ENCODE measurements at regions not wholly inside any gene's neighbourhood (a gene's known extent, or its start where the extent isn't known, plus 50 kb on each side); places are given as distances from the start of the nearest gene placed in this dataset.

DNA sequence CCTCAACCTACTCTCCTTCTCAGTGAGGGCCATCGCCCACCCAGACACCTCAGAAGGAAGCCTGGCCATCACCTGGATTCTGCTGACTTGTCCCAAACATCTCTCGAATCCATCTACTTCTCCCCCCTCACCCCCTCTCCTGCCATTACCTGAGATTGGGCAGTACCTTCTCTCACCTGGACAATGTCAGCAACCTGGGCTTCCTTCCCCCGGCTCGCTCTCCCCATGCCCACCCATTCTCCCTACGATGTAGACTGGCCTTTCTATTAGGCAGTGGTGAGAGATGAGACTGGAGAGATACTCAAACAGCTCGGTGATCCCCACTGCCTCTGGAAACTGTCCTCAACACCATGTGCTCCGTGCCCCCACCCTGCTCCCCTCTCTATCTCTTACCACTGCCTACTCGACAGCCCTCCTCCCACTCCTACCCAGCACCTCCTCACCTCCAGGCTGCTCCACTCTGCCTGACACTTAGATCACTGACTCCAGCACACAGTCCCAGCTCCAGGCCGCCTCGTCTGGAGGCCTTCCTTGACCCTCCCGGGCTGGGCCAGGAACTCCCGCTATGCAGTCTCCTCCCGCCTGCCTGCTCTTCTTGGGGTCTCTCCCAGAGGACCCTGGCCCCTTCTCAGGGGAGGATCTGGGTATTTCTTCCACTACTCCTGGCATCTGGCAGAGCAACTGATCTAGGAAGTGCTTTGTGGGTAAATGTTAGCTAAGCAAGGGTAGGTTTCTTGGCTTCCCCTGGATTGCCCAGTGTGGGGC lies 235.8 kb upstream of the NLRP1 start:
- DNase-seq (ENCODE audit: low spot score) = no peak

DNA sequence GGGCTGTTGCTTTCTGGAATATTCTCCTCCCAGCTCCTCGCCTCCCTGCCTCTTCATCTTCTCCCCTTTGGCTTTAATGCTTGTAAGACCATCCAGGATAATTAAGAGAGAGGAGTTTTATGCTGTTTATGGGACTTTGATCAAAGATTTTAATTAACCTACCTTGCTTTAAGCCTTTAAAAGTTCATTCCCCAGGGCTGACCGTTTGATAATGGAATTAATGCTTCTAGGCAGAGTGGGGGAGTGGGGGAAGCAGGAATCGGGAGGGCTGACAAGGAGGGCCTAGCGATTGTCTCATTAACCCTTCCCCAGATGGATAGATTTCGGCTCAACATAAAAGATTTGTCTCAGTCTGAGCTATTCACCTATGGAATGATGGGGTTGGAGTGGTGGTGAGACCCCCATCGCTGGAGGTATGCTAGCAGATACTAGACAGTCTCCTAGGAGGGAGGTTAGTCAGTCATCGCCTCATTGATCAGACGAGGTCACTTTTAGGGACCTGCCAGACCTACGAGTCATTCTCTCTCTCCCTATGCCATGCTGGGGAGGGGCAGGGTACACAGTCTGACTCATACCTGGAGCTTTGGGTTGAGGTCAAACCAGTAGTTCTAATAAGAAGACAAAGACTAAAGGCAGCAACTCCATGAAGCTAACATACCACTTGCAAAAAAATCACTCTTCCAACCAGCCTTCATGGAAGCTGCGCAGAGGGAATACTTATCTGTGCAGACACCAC lies 236.6 kb upstream of the NLRP1 start:
- no peak for DNase-seq (ENCODE audit: low spot score)

DNA sequence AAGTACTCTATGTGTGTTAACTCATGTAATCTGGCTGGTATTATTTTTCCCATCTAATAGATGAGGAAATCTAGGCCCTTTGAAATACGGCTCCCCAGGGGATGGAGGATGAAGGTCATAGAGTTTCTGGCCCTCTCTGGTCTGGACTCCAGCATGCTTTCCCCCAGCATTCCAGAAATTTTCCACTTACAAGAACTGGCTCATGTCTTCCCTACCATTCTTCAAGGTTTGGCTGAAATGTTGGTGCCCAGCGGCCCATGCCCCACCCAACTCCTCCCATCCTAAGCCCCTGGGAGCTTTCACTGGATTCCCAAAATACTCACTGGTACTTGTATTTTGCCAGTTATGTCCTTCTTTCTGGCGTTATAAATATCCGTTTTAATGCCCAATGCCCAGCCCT lies 237.5 kb upstream of the NLRP1 start:
- no peak for DNase-seq (ENCODE audit: low spot score)

DNA sequence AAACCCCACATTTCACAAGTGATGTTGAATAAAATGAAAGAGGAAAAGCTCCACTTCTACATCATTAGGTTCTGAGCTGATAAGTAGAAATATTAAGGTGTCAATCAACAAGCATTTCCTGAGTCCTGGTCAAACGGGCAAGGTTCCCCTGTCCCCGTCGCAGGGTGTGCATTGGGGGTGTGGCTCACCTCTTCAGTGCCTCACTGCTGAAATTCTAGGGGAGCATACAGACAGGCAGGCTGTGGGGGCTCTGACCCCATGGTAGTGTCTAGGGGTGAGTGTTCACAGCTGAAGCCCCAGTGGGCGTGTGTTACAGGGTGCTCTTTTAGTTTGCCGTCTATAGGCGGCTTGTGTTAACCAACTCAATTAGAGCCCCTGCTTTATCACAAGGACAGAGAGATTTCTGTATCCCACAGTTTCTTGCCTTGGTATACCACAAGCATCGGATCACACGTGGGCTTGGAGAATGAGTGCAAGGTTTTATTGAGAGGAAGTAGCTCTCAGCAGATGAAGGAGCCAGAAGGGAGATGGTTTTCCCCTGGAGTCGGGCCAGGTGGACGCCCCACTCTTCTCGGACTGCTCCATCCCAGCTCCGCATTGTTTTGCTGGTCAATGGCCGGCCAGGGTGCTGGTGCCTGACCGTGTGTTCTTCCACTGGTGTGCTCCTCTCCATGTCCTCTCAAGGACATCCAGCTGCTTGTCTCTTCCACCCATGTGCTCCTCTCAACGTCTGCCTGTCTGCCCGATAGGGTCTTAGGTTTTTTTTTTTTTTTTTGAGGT lies 238.2 kb upstream of the NLRP1 start:
- DNase-seq (ENCODE audit: low spot score) = no peak

DNA sequence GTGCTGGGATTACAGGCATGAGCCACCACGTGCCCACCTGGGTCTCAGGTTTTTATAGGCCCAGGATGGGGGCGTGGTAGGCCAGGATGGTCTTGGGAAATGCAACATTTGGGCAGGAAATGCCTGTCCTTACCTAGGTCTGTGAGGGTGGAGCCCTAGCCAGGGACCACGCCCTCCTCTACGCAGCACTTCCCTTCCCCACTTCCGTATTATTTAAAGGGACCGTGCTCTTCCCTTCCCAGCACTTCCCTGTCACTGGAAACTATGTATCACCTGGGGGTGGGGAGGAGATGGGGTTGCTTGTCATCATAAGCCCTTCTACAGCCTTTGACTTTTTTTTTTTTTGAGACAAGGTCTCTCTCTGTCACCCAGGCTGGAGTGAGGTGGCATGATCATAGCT lies 238.9 kb upstream of the NLRP1 start:
- DNase-seq (ENCODE audit: low spot score) = no peak

DNA sequence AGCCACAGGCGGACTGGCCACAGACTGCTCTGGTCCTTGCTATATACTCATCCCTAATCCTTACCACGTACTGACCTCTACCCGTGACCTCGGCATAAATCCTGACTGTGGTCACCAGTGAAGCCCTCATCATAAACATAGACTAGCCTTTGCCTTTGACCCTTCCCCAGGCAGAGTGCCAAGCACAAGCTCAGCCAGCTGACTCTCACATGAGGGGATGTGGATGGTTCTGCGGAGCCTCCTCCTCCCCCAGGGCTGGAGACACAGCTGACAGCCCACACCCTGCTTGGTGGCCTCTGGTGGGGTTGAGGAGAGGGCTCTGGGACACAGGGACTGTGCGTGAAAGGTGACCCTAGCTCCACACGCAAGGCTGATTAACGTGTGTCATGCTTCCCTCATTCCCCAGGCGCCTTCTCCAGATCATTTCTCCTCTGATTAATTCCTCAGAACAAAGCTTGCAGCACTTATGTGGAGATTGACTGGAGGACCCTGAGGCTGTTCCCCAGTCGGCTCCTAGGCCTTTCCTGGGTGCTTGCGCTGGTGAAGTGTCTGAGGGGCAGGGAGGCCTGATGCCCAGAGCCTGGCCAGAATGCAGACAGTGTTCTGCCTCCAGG lies 241.5 kb upstream of the NLRP1 start:
- no peak for DNase-seq (ENCODE audit: low spot score)

DNA sequence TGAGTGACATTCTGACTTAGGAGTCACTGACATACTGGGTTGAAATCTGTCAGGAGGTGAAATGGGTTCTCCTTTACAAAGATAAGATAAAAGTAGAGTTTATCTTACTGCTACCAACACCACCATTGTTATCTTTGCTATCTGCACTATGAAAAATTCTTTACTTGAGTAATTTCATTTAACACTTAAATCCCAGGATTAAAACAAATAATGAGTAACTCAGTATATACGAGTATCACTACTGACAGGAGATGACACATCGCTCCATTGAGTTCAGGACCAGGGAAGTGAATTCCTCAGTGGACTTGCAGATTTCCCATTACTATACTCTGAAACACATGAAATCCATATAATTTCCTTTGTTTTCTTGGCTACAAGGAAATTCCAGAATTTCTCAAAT lies 242.1 kb upstream of the NLRP1 start:
- DNase-seq (ENCODE audit: low spot score) = no peak

DNA sequence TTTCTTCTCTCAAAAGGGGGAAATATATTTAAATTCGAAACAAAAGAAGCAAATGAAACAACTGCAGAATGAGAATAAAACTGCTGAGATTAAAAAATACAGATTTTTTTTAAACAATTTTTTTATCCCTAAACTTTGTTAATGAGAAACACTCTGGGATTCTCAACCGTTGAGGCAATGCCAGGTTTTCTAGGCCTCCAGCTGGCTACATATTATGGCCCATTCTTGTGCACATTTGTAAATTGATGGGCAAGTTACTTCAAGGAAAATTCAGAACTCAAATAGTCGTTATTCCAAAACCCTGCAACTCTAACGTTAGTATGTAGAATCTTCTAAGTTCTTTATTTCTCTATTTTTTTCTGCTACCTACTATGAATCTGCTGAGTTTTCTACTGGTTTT lies 239.3 kb upstream of the WSCD1 start:
- DNase-seq (ENCODE audit: low spot score) = no peak

DNA sequence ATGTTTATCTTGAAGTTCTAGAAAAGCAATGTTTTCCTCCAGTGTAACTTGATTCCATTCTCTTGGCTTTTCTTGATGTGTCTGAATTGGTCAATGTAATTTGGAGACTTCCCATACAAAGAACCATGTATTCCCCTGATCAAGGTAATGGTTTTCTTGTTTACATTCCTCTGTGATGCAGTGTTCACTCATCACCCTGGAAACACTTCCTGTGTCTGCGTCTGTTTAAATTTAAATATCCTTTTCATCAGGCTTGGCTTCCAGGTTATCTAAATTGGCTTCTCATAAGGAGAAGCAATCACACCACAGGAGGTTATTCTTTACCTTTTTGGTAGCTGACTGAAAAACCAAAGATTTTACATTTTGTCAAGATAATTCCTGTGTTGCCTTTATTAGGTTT lies 237.3 kb upstream of the WSCD1 start:
- peak; percentile 13 for DNase-seq (ENCODE audit: low spot score)

DNA sequence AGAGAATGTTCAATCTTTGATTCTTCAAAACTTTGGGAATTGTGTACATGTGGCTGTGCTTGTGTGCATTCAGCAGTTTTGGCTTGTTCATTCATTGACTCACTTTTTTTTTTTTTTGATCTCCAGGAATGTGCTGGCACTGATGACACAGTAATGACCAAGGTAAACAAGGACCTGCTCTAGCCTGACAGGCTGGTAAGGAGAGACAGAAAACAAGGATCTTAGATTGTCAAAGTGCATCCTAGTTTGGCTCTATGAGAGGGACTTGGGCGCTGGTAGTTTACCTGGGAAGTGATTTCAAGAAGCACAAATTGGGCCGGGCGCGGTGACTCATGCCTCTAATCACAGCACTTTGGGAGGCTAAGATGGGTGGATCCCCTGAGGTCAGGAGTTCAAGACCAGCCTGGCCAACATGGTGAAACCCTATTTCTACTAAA lies 233.1 kb upstream of the WSCD1 start:
- no peak for DNase-seq (ENCODE audit: low spot score)

DNA sequence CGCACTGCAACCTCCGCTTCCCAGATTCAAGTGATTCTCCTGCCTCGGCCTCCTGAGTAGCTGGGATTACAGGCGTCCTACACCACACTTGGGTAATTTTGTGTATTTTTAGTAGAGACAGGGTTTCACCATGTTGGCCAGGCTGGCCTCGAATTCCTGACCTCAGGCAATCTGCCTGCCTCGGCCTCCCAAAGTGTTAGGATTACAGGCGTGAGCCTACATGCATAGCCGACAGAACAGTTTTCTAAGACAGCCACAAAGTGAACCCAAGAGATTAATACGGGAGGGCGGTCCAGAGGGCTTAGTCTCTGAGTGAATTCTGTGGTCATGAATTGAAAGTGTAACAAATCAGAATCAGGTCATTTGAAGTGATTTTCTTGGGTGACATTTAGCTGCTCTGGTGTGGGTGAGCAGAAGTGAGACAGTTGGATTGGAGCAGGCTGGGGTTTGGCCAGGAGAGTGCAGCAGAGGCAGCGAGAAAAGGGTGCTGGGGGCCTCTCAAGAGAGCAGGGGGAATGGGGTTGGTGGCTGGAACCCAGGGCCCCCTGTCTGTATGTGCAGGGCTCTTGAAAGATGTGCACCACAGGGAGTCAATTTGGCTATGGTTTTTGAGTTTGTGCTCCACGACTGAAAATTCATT lies 231.4 kb upstream of the WSCD1 start:
- DNase-seq (ENCODE audit: low spot score) = no peak

DNA sequence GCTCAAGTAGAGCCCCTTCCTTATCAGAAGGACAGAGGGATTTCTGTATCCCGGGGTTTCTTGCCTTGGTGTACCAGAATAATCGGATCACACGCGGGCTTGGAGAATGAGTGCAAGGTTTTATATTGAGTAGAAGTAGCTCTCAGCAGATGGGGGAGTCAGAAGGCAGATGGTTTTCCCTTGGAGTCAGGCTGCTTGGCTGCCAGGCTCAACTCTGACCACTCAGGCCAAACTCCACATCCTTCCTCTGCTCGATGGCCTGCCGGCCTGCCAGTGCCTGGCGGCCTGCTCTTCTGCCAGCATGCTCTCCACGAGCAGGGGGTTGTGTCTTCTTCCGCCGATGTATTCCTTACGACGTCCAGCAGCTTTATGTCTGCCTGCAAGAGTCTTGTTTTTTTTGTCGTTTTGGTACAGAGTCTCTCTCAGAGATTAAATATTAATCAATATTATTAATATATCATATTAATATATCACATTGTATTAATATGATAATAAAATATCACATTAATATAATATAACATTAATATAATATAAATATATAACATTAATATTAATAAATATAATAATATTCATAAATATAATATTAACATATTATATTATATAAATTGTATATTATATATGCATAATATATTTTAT lies 229.2 kb upstream of the WSCD1 start:
- DNase-seq (ENCODE audit: low spot score) = no peak

DNA sequence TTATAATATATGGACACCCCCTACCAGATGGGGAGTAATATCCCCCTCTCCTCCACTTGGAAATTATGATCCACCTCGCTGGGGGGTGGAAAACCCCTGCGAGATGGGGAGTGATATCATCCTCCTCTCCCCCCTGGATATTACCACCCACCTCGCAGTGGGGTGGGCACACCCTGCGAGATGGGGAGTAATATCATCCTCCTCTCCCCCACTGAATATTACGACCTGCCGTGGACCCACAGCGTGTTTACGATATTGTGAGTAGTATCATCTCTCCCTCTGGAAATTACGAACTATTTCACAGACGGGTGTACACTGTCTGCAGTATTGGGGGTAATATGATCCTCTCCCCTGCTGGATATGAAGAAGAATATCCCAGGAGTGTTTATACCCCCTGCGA lies 228.3 kb upstream of the WSCD1 start:
- DNase-seq (ENCODE audit: low spot score) = no peak

DNA sequence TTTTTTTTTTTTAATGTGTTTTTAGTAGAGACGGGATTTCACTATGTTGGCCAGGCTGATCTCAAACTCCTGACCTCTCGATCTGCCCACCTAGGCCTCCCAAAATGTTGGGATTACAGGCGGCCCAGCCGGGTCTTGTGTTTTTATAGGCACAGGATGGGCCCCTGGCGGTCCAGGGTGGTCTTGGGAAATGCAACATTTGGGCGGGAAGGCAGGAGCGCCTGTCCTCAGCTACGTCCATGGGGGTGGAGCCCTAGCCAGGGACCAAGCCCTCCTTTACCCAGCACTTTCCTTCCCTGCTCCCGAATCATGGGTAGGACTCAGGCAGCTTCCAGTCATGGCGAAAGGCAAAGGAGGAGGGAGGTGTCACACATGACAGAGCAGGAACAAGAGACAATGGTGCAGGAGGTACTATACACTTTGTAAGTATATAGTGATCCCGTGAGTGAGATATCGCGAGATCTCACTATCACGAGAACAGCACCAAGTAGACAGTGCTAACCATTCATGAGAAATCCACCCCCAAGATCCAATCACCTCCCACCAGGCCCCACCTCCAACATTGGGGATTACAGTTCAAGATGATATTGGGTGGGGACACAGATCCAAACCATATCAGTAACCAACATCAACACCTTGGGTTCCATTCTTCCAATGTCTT lies 226.7 kb upstream of the WSCD1 start:
- DNase-seq (ENCODE audit: low spot score) = no peak

DNA sequence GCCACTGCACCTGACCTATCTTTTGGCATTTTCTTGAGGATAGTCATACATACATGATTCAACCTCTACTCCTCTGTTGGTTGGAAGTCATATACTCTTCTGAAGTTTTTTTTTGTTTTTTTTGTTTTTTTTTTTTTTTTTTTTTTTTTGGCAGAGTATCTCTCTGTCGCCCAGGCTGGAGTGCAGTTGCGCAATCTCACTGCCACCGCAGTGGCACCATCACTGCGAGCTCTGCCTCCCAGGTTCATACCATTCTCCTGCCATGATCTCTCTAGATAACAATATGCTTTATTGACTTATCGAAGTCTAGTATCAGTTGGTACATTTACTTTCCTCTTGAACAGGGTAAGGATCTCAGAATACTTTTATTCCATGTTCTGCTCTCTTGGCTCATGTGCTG lies 224.2 kb upstream of the WSCD1 start:
- no peak for DNase-seq (ENCODE audit: low spot score)

DNA sequence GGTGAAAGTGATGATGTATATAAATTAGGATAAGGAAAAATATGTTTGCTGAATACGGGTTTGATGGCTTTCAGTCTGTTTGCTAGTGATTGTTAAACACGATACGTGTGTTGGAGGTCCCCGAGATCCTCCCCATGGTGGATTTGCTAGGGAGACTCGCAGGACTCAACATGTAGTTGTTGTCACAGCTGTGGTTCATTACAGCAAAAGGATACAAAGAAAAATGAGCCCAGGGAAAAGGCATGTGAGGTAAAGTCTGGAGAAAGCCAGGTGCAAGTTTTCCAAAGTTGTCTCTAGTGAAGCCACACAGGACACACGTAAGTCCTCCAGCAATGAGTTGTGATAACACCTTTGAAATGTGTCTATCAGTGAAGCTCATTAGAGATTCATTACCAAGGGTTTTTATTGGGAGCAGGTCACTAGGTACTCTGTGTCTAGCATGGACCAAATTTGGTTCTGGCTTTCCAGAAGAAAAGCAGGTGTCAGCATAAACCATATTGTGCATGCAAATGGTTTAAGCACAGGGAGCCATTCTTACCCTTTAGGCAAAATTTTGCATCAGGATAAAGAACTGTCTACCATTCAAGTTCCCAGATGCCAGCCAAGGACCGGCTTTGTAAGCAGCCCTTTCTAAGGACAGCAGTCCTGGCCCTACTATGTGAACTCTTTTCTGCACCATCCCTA lies 215.2 kb upstream of the WSCD1 start:
- no peak for DNase-seq (ENCODE audit: low spot score)

DNA sequence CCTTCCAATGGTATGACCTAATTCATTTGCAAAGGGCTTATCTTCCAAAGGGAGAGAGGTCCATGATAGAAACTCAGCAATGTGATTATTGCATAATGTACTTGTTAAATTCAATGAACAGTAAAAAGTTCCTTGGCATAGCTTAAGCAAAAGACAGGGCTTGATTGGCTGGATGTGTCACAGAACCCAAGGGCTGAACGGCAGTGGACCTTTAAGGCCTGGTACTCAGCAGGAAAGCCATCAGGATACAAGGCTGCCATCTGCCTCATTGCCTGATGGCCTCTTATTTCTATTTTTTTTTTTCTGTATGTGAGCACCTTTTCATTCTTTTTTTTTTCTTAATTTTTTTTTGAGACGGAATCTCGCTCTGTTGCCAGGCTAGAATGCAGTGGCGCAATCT lies 208.9 kb upstream of the WSCD1 start:
- DNase-seq (ENCODE audit: low spot score) = no peak

DNA sequence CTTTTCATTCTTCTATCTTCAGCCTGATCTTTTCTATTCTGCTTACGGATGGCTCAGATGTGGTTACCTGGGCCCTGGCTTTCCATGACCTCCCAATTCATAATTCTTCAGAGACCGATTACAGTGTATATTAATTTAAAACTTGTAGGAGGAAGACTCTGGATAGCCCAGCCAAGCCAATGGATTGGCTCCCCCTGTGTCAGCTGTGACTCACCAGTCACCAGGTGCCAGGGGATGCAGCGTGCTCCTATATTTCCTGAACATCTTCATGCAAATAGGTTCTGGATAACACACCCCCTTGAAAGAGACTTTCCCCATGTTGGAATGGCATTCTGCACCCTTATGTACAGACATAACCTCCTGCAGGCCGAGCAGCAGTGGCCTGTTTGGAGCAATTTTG lies 208.3 kb upstream of the WSCD1 start:
- no peak for DNase-seq (ENCODE audit: low spot score)

DNA sequence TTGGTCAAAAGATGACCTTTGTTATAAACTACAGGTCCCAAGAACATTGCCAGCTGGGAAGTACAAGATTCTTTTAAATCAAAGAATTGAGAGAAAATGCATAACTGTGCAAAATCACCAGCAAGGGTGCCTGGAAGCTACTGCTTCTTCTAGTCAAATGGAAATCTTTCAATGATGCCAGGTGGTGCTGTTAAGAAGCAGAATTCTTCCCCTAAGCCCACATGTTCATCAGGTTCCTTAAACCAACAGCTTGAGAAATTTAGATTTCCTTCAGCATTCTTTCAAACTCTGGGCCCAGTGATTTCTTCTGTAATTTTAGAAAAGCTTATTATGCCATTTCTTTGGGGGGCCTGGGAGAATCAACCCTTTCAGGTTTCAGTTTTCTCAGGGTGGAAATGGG lies 207.8 kb upstream of the WSCD1 start:
- no peak for DNase-seq (ENCODE audit: low spot score)

Data from COLO829 (cell line).